SU-DHL-6 (cell line): ENCODE measurements at regions not wholly inside any gene's neighbourhood (a gene's known extent, or its start where the extent isn't known, plus 50 kb on each side); places are given as distances from the start of the nearest gene placed in this dataset.

Experiments
- EZH2phosphoT487 ChIP-seq: fragments of 200-600 bp; sonication (generic), shearing (Covaris generic); conservative IDR thresholded peaks from 2 replicates; pipeline ENCODE4 v1.6.1; 2018; ENCODE audit warnings: mild to moderate bottlenecking, antibody characterized with exemption, low read length, moderate library complexity, mixed read lengths
- TF ChIP-seq, protein P1 (sequence below): fragments of 200-600 bp; sonication (generic); IDR thresholded peaks from one replicate; pipeline ENCODE4 v1.5.1; 2017; ENCODE audit warnings: antibody characterized with exemption, mild to moderate bottlenecking, low read length, moderate library complexity; ENCODE audit not compliant: insufficient read depth, poor library complexity, severe bottlenecking

DNA sequence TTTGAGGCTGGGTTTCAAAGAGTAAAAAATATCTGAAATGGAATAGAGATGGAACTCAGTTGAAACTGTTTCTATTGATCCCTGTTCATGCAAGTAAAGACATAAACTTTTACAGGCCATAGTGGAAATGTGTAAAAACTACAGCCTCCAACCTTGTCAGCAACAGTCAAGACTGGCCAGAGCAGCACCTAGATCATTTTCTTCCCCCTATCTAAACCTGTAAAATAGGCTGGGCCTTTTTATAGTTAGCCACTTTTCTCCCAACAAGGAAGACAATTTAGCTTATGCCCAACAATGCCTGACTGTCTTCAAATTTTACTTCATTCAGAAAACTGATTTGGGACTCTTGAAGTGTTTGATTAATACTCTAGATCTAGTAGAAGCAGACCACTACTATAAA lies 91.5 kb upstream of the CMC1 start:
- TF ChIP-seq, protein P1, sequence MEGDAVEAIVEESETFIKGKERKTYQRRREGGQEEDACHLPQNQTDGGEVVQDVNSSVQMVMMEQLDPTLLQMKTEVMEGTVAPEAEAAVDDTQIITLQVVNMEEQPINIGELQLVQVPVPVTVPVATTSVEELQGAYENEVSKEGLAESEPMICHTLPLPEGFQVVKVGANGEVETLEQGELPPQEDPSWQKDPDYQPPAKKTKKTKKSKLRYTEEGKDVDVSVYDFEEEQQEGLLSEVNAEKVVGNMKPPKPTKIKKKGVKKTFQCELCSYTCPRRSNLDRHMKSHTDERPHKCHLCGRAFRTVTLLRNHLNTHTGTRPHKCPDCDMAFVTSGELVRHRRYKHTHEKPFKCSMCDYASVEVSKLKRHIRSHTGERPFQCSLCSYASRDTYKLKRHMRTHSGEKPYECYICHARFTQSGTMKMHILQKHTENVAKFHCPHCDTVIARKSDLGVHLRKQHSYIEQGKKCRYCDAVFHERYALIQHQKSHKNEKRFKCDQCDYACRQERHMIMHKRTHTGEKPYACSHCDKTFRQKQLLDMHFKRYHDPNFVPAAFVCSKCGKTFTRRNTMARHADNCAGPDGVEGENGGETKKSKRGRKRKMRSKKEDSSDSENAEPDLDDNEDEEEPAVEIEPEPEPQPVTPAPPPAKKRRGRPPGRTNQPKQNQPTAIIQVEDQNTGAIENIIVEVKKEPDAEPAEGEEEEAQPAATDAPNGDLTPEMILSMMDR: no peak
- no peak for TF ChIP-seq EZH2phosphoT487
